ENCODE measurements at regions not wholly inside any gene's neighbourhood (a gene's known extent, or its start where the extent isn't known, plus 50 kb on each side); places are given as distances from the start of the nearest gene placed in this dataset.
"Not testable (repeated sequence)": the region's sequence is repeated elsewhere in the genome, so short reads cannot be mapped to it uniquely, and the experiment has no call there.

DNA sequence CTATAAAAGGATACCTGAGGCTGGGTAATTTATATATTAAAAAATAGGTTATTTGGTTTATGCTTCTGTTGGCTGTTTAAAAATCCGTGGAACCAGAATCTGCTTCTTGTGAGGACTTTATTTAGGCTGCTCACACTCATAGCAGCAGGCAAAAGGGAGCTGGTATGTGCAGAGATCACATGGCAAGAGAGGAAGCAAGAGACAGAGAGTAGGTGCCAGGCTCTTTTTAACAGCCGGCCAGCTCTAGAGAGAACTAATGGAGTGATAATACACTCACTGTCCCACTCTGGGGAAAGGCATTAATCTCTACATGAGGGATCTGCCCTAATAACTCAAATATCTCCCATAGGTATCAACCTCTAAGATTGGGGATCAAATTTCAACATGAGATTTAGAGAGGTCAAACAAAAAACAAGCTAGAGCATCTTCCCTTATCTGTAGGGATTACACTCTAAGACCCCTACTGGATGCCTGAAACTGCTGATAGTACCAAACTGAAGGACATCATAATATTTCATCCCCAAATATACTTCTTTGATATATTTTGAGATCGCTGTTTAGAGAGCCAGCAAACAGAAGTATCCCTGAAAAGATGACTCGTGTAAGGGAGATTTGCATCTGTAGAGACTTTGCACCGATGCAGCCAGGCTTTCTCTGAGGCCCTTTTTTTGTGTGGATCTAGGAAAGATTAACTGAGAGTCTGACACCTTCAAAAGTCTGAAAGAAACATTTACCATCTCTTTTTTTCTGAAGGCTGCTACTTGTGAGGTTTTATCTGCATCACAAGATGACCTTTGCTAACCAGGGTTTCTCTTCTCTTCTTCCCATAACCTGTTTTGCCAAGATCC is 717.0 kb upstream of the MBL2 start:
- Histone ChIP-seq H3K27me3 (no peaks in the 10 kb centered on the region), H3K4me1 (no peaks in the 10 kb centered on the region), H3K36me3 (no peaks in the 10 kb centered on the region), H3K27ac (no peak overlapping the region), H3K9me3 (peaks cover 0 to 15% (median 0%) of the 10 kb centered on the region in 3 donors), H3K4me3 (no peak overlapping the region)
- no peak for TF ChIP-seq POLR2A (IDR thresholded peaks at IDR 0.05)
- TF ChIP-seq EP300 (IDR thresholded peaks at IDR 0.05): no peak
- TF ChIP-seq, protein P1, sequence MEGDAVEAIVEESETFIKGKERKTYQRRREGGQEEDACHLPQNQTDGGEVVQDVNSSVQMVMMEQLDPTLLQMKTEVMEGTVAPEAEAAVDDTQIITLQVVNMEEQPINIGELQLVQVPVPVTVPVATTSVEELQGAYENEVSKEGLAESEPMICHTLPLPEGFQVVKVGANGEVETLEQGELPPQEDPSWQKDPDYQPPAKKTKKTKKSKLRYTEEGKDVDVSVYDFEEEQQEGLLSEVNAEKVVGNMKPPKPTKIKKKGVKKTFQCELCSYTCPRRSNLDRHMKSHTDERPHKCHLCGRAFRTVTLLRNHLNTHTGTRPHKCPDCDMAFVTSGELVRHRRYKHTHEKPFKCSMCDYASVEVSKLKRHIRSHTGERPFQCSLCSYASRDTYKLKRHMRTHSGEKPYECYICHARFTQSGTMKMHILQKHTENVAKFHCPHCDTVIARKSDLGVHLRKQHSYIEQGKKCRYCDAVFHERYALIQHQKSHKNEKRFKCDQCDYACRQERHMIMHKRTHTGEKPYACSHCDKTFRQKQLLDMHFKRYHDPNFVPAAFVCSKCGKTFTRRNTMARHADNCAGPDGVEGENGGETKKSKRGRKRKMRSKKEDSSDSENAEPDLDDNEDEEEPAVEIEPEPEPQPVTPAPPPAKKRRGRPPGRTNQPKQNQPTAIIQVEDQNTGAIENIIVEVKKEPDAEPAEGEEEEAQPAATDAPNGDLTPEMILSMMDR (IDR thresholded peaks at IDR 0.05): no peak
- no peak for TF ChIP-seq POLR2AphosphoS5 (IDR thresholded peaks at IDR 0.05)
- no peak for ATAC-seq
- WGBS, 2 donors (ENCODE audit: low coverage in 1 of 2): 42% methylated on average over 4 to 5 of the region's 5 CpGs

DNA sequence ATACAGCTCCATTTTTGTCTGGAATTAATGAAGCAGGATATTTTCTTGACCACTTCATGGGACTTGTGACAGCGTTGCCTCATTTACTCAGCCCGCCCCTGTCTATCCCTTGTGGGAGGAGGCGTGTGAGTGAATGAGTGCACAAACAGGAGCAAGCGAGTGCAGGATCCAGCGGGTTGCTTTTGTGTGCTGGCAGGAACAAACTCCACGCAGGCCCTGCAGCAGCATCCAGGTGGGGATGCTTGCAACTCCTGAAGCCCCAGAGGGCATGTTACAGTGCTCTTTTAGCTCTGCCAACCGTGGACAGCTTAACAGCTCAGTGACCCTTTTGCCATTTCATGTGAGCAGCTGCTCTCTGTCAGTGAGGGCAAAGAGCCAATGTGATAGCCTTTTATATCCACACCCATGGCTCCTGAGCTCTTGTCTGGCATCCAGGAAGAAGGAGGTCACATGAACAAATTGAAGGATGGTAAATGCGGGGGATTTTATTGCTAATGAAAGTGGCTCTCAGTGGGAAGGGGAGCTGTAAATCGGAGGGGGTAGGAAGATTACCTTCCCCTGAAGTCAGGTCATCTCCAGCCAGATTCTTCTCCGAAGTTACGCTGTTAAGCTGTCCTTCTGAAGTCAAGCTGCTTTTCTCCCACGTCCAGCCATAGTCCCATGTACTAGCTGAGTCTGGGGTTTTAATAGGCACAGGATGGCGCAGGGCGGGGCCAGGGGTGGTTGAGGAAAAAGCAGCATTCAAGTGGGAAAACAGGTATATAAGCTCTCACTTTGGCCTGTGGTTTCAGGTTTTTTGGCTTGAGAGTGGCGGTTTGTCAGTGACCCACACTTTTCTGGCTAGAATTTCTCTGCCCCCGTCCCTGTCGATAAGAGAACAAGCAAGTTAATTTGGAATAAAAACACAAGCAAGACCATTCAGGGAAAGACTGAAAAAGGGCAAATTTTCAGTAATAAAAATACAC is 714.7 kb upstream of the MBL2 start:
- Histone ChIP-seq H3K9me3 (peaks cover 0 to 19% (median 0%) of the 10 kb centered on the region in 3 donors), H3K36me3 (no peaks in the 10 kb centered on the region), H3K4me3 (no peak overlapping the region), H3K4me1 (no peaks in the 10 kb centered on the region), H3K27ac (no peak overlapping the region), H3K27me3 (no peaks in the 10 kb centered on the region)
- TF ChIP-seq POLR2AphosphoS5 (IDR thresholded peaks at IDR 0.05) (no peak), POLR2A (IDR thresholded peaks at IDR 0.05) (no peak)
- TF ChIP-seq, protein P1 (IDR thresholded peaks at IDR 0.05): no peak
- no peak for ATAC-seq
- 76 to 84% methylated on average over 6 to 8 of the region's 17 CpGs for WGBS, 2 donors (ENCODE audit: low coverage in 1 of 2)

DNA sequence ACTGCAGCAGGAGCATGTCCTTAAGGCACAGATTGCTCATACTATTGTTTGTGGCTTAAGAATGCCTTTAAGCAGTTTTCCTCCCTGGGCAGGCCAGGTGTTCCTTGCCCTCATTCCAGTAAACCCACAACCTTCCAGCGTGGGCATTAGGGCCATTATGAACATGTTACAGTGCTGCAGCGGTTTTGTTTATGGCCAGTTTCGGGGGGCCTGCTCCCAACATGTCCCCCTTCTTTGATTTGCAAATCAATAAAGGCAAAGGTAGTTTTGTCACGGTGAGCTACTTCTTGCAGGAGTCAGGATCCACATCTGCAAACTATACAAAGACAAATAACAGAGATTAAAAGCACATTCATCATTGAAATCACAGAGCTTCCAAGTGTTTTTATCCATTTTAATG is 712.8 kb upstream of the MBL2 start:
- peaks cover 0 to 19% (median 0%) of the 10 kb centered on the region in 3 donors for H3K9me3 ChIP-seq
- ATAC-seq, H3K27ac ChIP-seq, H3K27me3 ChIP-seq, H3K4me1 ChIP-seq, H3K36me3 ChIP-seq, H3K4me3 ChIP-seq: not testable (repeated sequence)
- 50 to 76% methylated on average over 2 to 4 of the region's 4 CpGs for WGBS, 2 donors (ENCODE audit: low coverage in 1 of 2)

DNA sequence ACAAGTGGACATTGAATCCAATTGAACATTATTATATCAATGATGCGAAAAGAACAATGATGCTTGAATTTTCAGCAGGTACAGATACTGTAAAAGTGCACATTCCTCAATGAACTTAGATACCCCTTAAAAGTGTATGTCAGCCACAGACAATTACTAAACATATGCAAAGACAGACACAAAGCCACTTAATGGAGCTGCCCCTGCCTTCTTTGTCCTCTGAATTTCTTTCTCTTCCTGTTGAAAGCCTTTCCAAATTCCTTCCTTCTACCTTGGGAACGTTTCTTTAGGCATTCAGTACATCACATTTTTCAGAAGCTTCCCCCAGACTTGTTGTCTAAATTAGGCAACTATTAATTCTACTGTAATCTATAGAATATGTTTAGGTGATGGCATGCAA is 706.8 kb upstream of the MBL2 start:
- Histone ChIP-seq H3K4me1 (no peaks in the 10 kb centered on the region), H3K36me3 (no peaks in the 10 kb centered on the region), H3K4me3 (no peak overlapping the region), H3K27me3 (no peaks in the 10 kb centered on the region), H3K27ac (no peak overlapping the region), H3K9me3 (peaks cover 0 to 2% (median 0%) of the 10 kb centered on the region in 3 donors)
- TF ChIP-seq POLR2A (IDR thresholded peaks at IDR 0.05) (no peak), EP300 (IDR thresholded peaks at IDR 0.05) (no peak), POLR2AphosphoS5 (IDR thresholded peaks at IDR 0.05) (no peak)
- TF ChIP-seq, protein P1 (IDR thresholded peaks at IDR 0.05): no peak
- ATAC-seq: no peak
- WGBS, 2 donors (ENCODE audit: low coverage in 1 of 2): 55 to 57% methylated on average over 2 of the region's 2 CpGs

DNA sequence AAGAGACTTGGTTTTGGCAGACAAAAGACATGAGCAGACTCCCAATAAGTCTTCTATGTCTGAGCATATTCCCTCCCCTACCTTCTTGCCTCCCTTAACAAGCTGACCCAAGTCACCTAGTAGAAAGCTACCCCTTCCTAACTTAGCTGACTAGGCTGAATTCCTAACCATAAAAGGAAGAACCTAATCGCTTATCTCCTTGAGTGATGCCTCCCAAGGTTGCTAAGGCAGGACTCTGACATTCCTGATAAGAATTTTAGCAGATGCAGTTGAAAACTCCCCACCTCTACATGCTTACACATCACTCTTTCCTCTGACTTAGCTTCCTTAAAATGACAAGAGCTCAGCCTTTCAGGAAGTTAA is 704.7 kb upstream of the MBL2 start:
- Histone ChIP-seq H3K27ac (no peak overlapping the region), H3K9me3 (no peaks in the 10 kb centered on the region), H3K4me3 (no peak overlapping the region), H3K36me3 (no peaks in the 10 kb centered on the region), H3K4me1 (no peaks in the 10 kb centered on the region), H3K27me3 (no peaks in the 10 kb centered on the region)
- 38 to 83% methylated on average over 1 of the region's 1 CpG for WGBS, 2 donors (ENCODE audit: low coverage in 1 of 2)
- no peak for TF ChIP-seq POLR2A (IDR thresholded peaks at IDR 0.05)
- no peak for TF ChIP-seq EP300 (IDR thresholded peaks at IDR 0.05)
- ATAC-seq: no peak

Measured in gastroesophageal sphincter (tissue), 4 donors.